ENCODE measurements at regions not wholly inside any gene's neighbourhood (a gene's known extent, or its start where the extent isn't known, plus 50 kb on each side); places are given as distances from the start of the nearest gene placed in this dataset.

GRCh38 chr7:155182406-155182970 is 112.4 kb downstream of the HTR5A start:
- no peak for DNase-seq

GRCh38 chr7:155183655-155184054 is 113.5 kb downstream of the HTR5A start:
- no peak for DNase-seq

GRCh38 chr7:155184923-155185322 is 112.8 kb upstream of the INSIG1 start:
- DNase-seq = no peak

GRCh38 chr7:155187061-155187785 is 110.5 kb upstream of the INSIG1 start:
- no peak for DNase-seq

GRCh38 chr7:155188357-155188756 is 109.3 kb upstream of the INSIG1 start:
- DNase-seq = no peak

- DNase-seq = no peak
These were observed 108.7 kb upstream of the INSIG1 start for GRCh38 chr7:155188821-155189581.

GRCh38 chr7:155189590-155189989 is 108.1 kb upstream of the INSIG1 start:
- DNase-seq = no peak

GRCh38 chr7:155190688-155191087 is 107.0 kb upstream of the INSIG1 start:
- peak; percentile 75 for DNase-seq

GRCh38 chr7:155191137-155191536 is 106.5 kb upstream of the INSIG1 start:
- no peak for DNase-seq

GRCh38 chr7:155191901-155192478 is 105.7 kb upstream of the INSIG1 start:
- no peak for DNase-seq

- no peak for DNase-seq
These were observed 104.6 kb upstream of the INSIG1 start for GRCh38 chr7:155192961-155193640.

- DNase-seq = no peak
These were observed 104.0 kb upstream of the INSIG1 start for GRCh38 chr7:155193716-155194115.

GRCh38 chr7:155194382-155195140 is 103.1 kb upstream of the INSIG1 start:
- no peak for DNase-seq

- DNase-seq = no peak
These were observed 101.6 kb upstream of the INSIG1 start for GRCh38 chr7:155195939-155196523.

GRCh38 chr7:155198196-155198892 is 99.3 kb upstream of the INSIG1 start:
- DNase-seq = no peak

GRCh38 chr7:155198901-155199845 is 98.5 kb upstream of the INSIG1 start:
- DNase-seq = peak; percentile 38

- DNase-seq = no peak
These were observed 96.2 kb upstream of the INSIG1 start for GRCh38 chr7:155201325-155202087.

- no peak for DNase-seq
These were observed 95.4 kb upstream of the INSIG1 start for GRCh38 chr7:155202106-155202871.

Data from CD4-positive, alpha-beta T cell treated with Interleukin-17A for 4 hours (primary cell).